CD14-positive monocyte (primary cell): ENCODE measurements at regions not wholly inside any gene's neighbourhood (a gene's known extent, or its start where the extent isn't known, plus 50 kb on each side); places are given as distances from the start of the nearest gene placed in this dataset.

Source experiments
- DNase-seq, 3 donors: peaks; one replicate each; pipeline ENCODE4 v3.0.0-alpha.2; 2011 to 2022
- H2AFZ ChIP-seq: 2 replicates; pipeline ENCODE4 v1.6.0; 2012; ENCODE audit warnings: mild to moderate bottlenecking, low read depth, low read length, inconsistent platforms; ENCODE audit not compliant: insufficient read depth, poor library complexity, severe bottlenecking
- H3K27ac ChIP-seq, 2 donors: 1 replicate in 1 of 2; 2 replicates in 1 of 2; pipeline ENCODE4 v1.5.1; 2012 to 2013; ENCODE audit warnings: low read length in 2 of 2, control low read depth in 1 of 2, inconsistent platforms in 1 of 2, low read depth in 1 of 2, mild to moderate bottlenecking in 1 of 2
- H3K27me3 ChIP-seq, 2 donors: one replicate each; pipeline versions ENCODE4 v1.6.0 to v1.6.1; 2011 to 2013; ENCODE audit warnings: low read length in 2 of 2; ENCODE audit not compliant: control insufficient read depth in 2 of 2, insufficient read depth in 2 of 2
- H3K36me3 ChIP-seq, 2 donors: replicated peaks in 1 of 2; 1 replicate in 1 of 2; 2 replicates in 1 of 2; pipeline versions ENCODE4 v1.5.1 to v1.6.1; 2012 to 2013; ENCODE audit warnings: low read length in 2 of 2, control low read depth in 1 of 2, inconsistent platforms in 1 of 2, mild to moderate bottlenecking in 1 of 2; ENCODE audit not compliant: insufficient read depth in 2 of 2, control insufficient read depth in 1 of 2
- H3K4me1 ChIP-seq, 2 donors: 1 replicate in 1 of 2; 2 replicates in 1 of 2; pipeline versions ENCODE4 v1.5.1 to v1.6.1; 2012 to 2013; ENCODE audit warnings: low read length in 2 of 2, control low read depth in 1 of 2, inconsistent platforms in 1 of 2, mild to moderate bottlenecking in 1 of 2, moderate library complexity in 1 of 2; ENCODE audit not compliant: insufficient read depth in 2 of 2, control insufficient read depth in 1 of 2
- H3K4me2 ChIP-seq: replicated peaks from 2 replicates; pipeline ENCODE3; 2012; ENCODE audit warnings: low read length, moderate library complexity, mild to moderate bottlenecking; ENCODE audit not compliant: poor library complexity, severe bottlenecking; ENCODE audit errors: extremely low read depth
- H3K4me3 ChIP-seq, 3 experiments: fragments of 200-600 bp in 1 of 3; sonication (generic) in 1 of 3; replicated peaks in 1 of 3; 1 replicate in 2 of 3; 2 replicates in 1 of 3; pipeline ENCODE4 v1.5.1; 2011 to 2013; ENCODE audit warnings: low read length in 3 of 3, mild to moderate bottlenecking in 3 of 3, control low read depth in 2 of 3, low read depth in 2 of 3, inconsistent platforms in 1 of 3, moderate library complexity in 1 of 3
- H3K79me2 ChIP-seq: 2 replicates; pipeline ENCODE4 v1.6.0; 2012; ENCODE audit warnings: mild to moderate bottlenecking, control low read depth, inconsistent platforms, low read length, moderate library complexity; ENCODE audit not compliant: insufficient read depth
- H3K9ac ChIP-seq: 2 replicates; pipeline ENCODE4 v1.6.0; 2017; ENCODE audit warnings: low read length, mild to moderate bottlenecking; ENCODE audit not compliant: insufficient read depth, poor library complexity, severe bottlenecking
- H3K9me3 ChIP-seq, 2 donors: replicated peaks in 1 of 2; 1 replicate in 1 of 2; 2 replicates in 1 of 2; pipeline versions ENCODE4 v1.5.1 to v1.6.1; 2012 to 2013; ENCODE audit warnings: low read length in 2 of 2, control low read depth in 1 of 2; ENCODE audit not compliant: control insufficient read depth in 1 of 2, insufficient read depth in 1 of 2
- H4K20me1 ChIP-seq: 2 replicates; pipeline ENCODE4 v1.6.0; 2012; ENCODE audit warnings: mild to moderate bottlenecking, low read length, control low read depth, moderate library complexity; ENCODE audit not compliant: insufficient read depth
- H3K27ac Mint-ChIP-seq, 7 donors: one replicate each; pipeline ENCODE4 v1.8.0; 2020; ENCODE audit warnings: mild to moderate bottlenecking in 7 of 7, mixed read lengths in 7 of 7, moderate library complexity in 6 of 7, inconsistent platforms in 2 of 7
- H3K27me3 Mint-ChIP-seq, 3 donors: one replicate each; pipeline ENCODE4 v1.8.0; 2021 to 2022; ENCODE audit warnings: low read depth in 3 of 3, mild to moderate bottlenecking in 3 of 3, mixed read lengths in 3 of 3, moderate library complexity in 3 of 3, inconsistent platforms in 1 of 3
- H3K36me3 Mint-ChIP-seq, 2 donors: one replicate each; pipeline ENCODE4 v1.8.0; 2020; ENCODE audit warnings: mixed read lengths in 2 of 2, inconsistent platforms in 1 of 2, mild to moderate bottlenecking in 1 of 2
- H3K4me1 Mint-ChIP-seq: one replicate; pipeline ENCODE4 v1.8.0; 2020; ENCODE audit warnings: mild to moderate bottlenecking, mixed read lengths
- H3K4me3 Mint-ChIP-seq, 2 donors: one replicate each; pipeline ENCODE4 v1.8.0; 2020; ENCODE audit warnings: mild to moderate bottlenecking in 2 of 2, mixed read lengths in 2 of 2, moderate library complexity in 1 of 2
- H3K9me3 Mint-ChIP-seq, 7 donors: one replicate each; pipeline ENCODE4 v1.8.0; 2020 to 2022; ENCODE audit warnings: mixed read lengths in 7 of 7, mild to moderate bottlenecking in 6 of 7, moderate library complexity in 6 of 7, inconsistent platforms in 2 of 7
- WGBS: methylation state at CpG from one replicate; pipeline ENCODE4 v1.1.5; 2013; ENCODE audit warnings: missing lambda C conversion rate; ENCODE audit not compliant: insufficient coverage; 5-methylcytosine and 5-hydroxymethylcytosine counted together
- intact Hi-C, 2 donors: fragments of 100-400 bp; cut with micrococcal nuclease; formaldehyde crosslinking; loops; one replicate each; pipeline versions ENCODE4 v1.15.0 to v1.15.1; 2023
- TF ChIP-seq, protein P1 (sequence below): fragments of 200-600 bp; IDR thresholded peaks from one replicate; pipeline ENCODE4 v1.8.0; 2022; ENCODE audit warnings: antibody characterized with exemption, mild to moderate bottlenecking

DNA sequence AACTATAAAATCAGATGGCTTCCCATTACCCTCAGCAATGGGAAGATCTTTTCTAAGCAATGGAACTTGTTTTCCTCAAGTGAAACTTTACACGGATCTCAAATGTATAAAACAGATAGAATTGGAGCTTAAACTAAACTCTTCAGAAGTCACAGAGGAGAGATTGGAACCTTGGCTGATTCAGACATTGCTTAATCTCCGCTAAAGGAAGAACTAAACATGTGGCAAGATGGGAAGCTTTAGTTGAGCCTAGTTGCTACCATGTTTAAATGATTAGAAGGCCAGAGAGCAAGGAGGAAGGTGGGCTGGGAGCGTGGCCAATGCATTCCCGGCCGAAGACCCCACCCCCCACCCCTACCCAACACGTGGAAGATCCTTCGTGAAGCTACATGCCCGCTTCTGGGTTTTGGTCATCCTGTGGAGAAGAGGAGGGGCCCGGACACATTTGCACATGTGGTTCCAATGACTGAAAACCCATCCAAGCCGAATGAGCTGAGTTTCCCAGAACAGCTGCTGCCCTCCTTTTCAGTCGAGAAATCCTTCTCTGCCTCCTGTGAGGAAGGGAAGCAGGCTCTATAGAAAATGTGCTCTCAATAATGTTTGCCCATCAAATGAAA, 164.3 kb downstream of the MIS18A start:
- Histone ChIP-seq H2AFZ (no peak overlapping the region), H3K4me2 (no peak overlapping the region), H3K9ac (no peak overlapping the region), H3K36me3 (no peaks in the 10 kb centered on the region), H3K79me2 (no peaks in the 10 kb centered on the region), H3K4me3 (no peak overlapping the region), H3K4me1 (no peaks in the 10 kb centered on the region), H3K27ac (no peak overlapping the region), H4K20me1 (no peaks in the 10 kb centered on the region), H3K9me3 (peaks cover 0 to 3% of the 10 kb centered on the region in 2 donors), H3K27me3 (no peaks in the 10 kb centered on the region)
- Mint-ChIP-seq H3K27ac (no peak overlapping the region), H3K4me1 (no peaks in the 10 kb centered on the region), H3K36me3 (no peaks in the 10 kb centered on the region), H3K9me3 (peaks cover 0 to 13% (median 5%) of the 10 kb centered on the region in 7 donors), H3K27me3 (peaks cover 0 to 3% (median 0%) of the 10 kb centered on the region in 3 donors), H3K4me3 (no peak overlapping the region)
- 89% methylated on average over 3 of the region's 11 CpGs for WGBS
- DNase-seq = no peak
- TF ChIP-seq, protein P1, sequence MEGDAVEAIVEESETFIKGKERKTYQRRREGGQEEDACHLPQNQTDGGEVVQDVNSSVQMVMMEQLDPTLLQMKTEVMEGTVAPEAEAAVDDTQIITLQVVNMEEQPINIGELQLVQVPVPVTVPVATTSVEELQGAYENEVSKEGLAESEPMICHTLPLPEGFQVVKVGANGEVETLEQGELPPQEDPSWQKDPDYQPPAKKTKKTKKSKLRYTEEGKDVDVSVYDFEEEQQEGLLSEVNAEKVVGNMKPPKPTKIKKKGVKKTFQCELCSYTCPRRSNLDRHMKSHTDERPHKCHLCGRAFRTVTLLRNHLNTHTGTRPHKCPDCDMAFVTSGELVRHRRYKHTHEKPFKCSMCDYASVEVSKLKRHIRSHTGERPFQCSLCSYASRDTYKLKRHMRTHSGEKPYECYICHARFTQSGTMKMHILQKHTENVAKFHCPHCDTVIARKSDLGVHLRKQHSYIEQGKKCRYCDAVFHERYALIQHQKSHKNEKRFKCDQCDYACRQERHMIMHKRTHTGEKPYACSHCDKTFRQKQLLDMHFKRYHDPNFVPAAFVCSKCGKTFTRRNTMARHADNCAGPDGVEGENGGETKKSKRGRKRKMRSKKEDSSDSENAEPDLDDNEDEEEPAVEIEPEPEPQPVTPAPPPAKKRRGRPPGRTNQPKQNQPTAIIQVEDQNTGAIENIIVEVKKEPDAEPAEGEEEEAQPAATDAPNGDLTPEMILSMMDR = no peak
- intact Hi-C loops = no loop called here

DNA sequence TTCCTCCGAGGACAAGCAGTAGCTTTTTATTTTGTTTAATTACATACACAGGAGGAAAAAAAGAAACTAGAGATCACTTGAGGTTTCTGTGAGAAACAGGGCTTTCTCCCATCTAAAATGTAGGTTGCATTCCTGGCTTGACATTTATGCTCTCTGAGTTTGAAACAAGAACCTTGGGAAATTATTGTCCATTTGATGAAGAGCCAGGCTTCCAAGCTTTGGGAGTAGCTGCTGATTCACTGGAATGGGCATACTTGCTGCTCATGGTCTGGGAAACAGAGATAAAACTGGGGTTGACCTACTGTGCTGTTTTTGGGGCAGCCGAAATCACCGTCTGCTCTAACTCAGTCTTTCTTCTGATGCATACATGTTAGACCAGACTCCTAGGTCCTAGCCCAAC, 165.4 kb downstream of the MIS18A start:
- H2AFZ ChIP-seq = no peak overlapping the region
- TF ChIP-seq, protein P1 = no peak
- intact Hi-C loops = no loop called here
- Mint-ChIP-seq H3K4me1 (no peaks in the 10 kb centered on the region), H3K9me3 (peaks cover 0 to 6% (median 0%) of the 10 kb centered on the region in 7 donors), H3K27me3 (peaks cover 0 to 3% (median 0%) of the 10 kb centered on the region in 3 donors), H3K27ac (no peak overlapping the region), H3K36me3 (no peaks in the 10 kb centered on the region), H3K4me3 (no peak overlapping the region)
- no CpG with 5 or more reads among the region's 3 CpGs for WGBS
- H3K36me3 ChIP-seq = no peaks in the 10 kb centered on the region
- H3K79me2 ChIP-seq = no peaks in the 10 kb centered on the region
- no peak overlapping the region for H3K4me3 ChIP-seq
- no peak overlapping the region for H3K4me2 ChIP-seq
- H3K27me3 ChIP-seq = no peaks in the 10 kb centered on the region
- H3K9ac ChIP-seq = no peak overlapping the region
- no peak for DNase-seq
- H4K20me1 ChIP-seq = no peaks in the 10 kb centered on the region
- no peak overlapping the region for H3K27ac ChIP-seq
- peaks cover 0 to 3% of the 10 kb centered on the region in 2 donors for H3K9me3 ChIP-seq
- no peaks in the 10 kb centered on the region for H3K4me1 ChIP-seq
